NCI-H1417 (cell line): ENCODE measurements at regions not wholly inside any gene's neighbourhood (a gene's known extent, or its start where the extent isn't known, plus 50 kb on each side); places are given as distances from the start of the nearest gene placed in this dataset.
"Not testable (repeated sequence)": the region's sequence is repeated elsewhere in the genome, so short reads cannot be mapped to it uniquely, and the experiment has no call there.

Source experiments
- DNase-seq, 3 experiments: peaks; one replicate each; lab custom pipeline; 2025; lab: John Stamatoyannopoulos, UW

DNA sequence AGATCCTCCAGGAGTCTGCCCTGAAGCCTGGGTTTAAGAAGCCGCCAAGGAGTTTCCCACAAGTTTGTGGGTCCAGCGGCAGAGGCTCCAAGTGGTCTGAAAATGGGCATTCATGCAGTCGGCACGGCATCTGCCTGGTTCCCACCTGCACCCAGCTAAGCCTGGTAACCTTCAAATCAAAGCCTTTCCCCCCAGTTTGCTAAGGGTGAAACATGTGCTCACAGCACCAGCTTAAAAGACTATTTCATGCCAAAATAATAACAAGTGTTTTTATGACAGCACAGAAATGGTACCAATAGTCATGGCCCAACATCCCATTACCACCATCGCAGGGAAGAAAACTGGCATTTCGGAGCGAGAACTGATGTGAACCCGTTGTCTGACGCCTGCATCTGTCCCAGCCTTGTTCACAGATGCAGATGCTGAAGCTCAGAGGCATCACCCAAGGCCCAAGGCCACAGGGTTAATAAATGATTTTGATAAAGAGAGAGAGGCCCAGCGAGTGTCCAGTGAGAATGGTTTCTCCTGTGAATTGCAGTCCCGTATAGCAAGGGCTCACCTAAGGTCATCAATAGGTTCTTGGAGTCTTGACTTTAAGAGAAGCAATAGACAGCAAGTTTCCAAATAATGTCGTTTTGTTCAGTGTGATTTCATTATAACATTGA lies 188.0 kb upstream of the TPM1 start:
- DNase-seq = no peak

DNA sequence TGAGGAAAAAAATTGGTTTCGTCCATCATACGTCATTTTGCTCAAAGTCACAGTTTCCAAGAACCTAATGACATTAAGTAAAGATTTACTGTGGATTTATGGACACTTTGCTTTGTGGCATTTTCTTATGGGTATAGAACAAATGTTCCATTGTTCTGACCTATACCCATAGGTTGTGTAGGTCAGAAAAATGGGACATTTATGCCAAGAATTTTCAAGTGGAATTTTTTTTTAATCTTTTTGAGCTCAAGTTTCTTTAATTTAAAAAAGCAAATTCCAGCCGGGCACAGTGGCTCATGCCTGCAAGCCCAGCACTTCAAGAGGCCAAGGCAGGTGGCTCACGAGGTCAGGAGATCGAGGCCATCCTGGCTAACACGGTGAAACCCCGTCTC lies 187.5 kb upstream of the TPM1 start:
- DNase-seq = no peak

DNA sequence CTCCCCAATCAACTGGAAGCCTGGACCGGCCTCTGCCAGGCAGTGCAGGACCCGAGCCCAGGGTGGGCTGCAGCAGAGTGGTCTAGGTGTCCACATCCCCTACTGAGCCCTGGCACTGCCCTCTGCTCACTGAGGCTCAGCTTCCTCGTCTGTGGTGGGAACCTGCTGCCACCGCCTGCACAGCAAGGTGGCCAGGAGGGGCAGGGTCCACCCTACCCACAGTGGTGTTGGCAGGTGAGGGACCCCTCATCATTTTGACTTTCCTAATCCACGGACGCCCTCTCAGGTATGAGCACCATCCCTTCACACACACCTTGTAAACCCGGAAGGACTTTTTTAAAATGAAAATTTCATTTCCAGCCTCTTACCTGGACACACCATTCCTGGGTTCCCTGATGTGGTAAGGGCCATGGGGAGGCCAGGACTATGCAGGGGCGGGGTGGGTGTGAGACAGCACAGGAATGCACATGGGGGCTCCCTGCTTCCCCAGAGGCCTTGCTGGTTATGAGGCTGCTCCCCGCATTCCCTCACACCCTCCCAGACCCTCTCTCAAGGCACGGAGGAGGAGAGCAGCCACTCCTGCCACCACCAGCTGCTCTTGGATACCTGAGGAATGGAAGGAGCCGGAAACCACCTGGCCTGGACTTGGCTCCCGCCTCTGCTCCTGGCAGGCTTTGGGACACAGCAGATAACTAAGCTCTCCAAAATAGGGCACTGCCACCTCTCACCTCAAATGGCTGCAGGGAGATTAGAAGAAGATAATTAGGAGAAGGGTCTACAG lies 185.9 kb upstream of the TPM1 start:
- DNase-seq = no peak

DNA sequence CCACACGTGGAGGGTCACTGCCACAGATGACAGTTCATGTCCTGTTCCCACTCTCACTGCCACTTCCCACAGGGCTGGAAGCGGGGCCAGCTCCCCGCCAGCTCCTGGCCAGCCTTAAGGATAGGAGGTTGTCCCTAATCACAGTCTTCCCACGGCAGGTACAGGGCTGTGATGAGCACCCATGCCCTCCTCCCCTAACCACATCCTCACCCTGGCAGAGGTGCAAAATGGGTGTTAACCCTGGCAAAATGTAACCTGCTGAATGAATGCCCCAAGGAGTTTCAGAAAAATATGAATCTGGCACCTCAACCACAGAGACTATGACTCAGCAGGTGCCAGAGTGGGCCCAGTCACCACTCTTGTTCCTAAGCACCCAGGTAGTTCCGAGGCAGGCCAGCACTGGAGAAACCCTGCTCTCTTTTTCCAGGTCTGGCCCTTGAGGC lies 185.1 kb upstream of the TPM1 start:
- DNase-seq = no peak

DNA sequence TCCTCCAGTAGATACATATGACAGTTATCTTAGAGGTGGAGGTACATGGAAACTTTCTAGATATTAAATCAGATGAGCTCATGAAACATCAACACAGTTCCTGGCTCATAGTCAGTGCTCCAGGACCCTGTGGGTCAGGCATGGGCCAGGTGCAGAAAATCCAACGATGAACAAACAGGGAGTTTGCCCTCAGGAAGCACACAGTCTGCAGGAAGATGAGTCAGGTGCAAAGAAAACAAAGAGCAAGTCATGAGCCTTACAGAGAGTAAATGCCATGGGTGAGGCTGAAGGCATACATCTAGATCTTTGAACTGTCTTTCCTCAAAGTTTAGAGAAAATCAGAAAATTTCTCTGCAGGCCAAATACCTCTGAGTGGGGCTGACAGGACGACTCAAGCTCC lies 184.2 kb upstream of the TPM1 start:
- DNase-seq = no peak

DNA sequence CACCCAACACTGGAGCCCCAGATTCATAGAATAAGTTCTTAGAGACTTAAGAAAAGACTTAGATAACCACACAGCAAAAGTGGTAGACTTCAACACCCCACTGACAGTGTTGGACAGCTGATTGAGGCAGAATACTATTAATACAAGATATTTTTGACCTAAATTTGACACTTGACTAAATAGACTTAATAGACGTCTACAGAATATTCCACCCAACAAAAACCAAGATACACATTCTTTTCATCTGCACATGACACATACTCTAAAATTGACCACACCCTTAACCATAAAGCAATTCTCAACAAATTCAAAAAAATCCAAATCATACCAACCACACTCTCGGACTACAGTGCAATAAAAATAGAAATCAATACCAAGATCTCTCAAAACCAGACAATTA lies 179.8 kb upstream of the TPM1 start:
- DNase-seq = no peak

DNA sequence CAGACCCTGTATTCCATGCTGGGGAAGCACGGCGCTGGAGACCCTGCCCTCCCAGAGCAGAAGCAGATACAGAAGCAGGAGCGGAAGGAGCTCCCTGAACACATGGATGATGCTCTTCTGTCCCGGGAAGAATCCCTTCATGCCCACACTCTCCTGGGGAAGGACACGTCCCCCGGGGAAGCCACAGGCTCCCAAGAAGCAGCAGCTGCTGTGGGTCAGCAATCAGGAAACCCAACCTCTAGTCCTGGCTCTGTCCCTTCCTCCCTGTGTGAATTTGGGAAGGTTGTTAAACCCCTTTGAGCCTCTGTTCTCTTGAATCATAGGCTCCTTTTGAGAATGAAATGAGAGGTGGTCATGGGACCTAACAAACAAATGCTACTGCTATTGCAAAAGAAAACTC lies 176.2 kb upstream of the TPM1 start:
- DNase-seq = no peak

DNA sequence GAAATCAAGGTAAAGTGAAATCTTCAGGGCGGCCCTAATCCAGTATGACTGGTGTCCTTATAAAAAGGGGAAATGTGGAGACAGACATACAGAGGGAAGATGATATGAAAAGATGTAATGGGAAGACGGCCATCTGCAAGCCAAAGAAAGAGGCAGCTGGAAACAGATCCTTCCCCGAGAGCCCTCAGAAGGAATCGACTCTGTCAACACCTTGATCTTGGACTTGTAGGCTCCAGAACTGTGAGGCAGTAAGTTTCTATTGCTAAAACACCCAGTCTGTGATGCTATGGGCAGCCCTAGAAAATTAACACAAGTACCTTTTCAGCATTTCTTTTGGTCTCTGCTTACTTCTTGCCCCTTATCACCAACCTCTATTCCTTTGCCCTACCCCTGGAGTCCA lies 174.7 kb upstream of the TPM1 start:
- no peak for DNase-seq

DNA sequence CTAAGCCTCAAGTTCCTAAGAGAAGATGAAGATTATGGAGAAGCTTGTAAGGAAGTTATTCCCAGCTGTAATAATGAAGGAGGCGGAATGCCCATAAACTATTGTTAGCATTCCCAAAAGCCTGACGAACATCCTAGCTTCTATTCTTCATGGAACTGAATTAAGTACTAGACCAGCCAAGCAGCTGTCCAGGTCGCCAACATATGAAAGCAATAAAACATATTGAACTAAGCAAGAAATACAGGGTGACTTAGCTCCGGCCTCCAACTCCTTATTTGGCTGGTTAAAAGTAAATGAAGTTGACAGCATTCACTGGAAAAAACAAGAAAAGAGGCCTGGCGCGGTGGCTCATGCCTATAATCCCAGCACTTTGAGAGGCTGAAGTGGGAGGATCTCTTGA lies 174.0 kb upstream of the TPM1 start:
- no peak for DNase-seq

DNA sequence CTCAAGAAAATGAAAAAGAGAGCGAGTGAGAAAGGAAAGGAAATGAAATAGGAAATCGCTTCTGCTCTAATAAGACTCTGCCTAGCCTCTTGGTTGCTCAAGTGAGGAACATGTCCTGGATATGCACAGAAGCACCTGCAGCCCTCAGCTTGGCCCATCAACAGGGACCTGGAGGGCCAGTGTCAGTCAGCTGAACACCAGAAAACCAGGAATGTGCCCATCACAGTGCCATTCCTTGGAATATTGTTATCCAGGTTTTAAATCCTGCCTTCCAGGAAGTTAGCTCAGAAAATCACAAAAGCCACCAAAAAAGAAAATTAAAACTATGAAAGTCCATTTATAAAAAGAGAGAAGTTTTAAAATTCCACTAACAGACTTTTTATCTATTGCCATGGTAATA lies 173.4 kb upstream of the TPM1 start:
- no peak for DNase-seq

DNA sequence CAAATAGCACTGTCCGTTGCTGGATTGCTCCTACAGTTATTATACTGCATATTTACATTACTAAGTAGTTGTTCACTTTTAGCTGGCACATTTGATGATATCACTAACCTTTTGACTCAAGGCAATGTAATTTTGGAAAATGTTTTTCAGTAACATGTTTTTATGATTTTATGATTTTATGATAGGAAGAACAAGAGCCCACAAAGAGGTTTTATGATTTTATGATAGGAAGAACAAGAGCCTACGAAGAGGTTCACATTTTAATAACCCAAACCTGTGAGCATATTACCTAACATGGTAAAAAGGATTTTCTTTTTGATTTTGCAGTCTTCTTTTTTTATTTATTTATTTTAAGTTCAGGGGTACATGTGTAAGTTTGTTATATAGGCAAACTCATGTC lies 172.3 kb upstream of the TPM1 start:
- no peak for DNase-seq

DNA sequence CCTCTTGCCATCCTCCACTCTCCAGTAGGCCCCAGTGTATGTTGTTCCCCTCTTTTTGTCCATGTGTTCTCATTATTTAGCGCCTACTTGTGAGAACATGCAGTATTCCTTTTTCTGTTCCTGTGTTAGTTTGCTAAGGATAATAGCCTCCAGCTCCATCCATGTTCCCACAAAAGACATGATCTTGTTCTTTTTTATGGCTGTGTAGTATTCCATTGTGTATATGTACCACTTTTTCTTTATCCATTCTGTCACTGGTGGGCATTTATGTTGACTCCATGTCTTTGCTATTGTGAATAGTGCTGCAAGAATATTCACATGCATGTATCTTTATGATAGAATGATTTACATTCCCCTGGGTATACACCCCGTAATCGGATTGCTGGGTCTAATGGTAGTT lies 171.8 kb upstream of the TPM1 start:
- not testable (repeated sequence) for DNase-seq

DNA sequence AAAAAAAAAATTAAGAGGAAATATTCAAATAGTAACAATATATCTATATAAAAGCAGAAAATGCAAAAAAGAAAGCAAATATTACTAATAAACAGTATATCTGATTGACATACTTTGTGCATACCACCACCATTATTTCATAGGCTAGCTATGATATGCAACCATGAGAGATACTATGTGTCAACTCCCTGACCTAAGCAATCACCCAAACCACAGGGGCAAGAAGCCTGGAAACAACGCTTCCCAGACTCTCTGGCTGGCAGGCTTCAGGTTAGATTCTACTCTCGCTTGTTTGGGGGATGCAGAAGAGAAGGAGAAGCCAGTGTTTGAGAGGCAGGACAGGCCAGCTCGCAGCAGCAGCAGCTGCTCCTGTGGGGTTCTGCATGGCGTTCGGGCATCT lies 169.3 kb upstream of the TPM1 start:
- DNase-seq = no peak

DNA sequence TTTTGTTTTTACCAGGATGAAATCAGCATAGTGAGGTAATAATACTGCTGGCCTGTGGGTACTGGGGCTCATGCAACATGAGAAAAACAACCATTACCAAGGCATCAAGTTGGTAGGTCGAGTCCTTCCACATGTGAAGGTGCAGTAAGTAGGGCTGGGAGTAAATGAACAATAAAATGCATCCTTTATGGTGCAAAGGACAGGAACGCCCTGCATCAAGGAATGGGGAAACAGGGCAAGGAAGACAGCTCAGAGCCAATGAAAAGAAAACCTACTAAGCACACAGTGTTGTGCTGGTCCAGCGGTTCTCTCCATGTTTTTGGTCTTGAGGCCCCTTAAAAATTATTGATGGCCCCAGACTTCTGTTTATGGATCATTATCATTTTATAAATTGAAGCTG lies 168.5 kb upstream of the TPM1 start:
- DNase-seq = no peak

DNA sequence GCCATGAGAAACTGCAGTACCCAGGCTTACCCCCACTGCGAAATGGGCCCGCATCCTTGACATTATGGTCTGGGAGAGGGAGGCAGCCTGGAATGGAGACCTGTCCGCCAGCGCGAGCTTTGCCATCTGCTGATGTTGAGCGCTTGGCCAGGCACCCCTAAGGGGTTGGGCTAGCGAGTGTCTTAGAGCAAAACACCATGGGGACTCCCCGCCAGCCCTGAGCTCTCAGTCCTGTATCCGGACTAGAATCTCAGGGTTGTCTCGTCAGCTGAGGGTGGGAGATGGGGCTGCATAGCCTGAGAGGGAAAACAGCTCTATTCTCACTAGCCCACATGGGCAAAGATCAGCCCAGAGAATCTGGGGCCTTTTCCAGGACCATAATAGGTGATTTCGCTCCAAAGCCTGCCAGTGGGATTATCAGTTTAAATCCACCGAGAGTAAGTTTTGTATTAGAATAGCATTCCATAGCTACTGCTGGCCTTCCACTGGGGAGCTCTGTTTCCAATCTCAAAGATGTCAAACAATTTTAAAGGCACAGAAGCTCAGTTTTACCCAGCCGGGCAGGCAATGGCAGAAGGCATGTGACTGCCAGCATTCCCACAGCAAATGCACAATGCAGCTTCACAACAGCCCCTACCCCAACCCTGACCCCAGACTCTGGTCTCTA lies 167.5 kb upstream of the TPM1 start:
- no peak for DNase-seq

DNA sequence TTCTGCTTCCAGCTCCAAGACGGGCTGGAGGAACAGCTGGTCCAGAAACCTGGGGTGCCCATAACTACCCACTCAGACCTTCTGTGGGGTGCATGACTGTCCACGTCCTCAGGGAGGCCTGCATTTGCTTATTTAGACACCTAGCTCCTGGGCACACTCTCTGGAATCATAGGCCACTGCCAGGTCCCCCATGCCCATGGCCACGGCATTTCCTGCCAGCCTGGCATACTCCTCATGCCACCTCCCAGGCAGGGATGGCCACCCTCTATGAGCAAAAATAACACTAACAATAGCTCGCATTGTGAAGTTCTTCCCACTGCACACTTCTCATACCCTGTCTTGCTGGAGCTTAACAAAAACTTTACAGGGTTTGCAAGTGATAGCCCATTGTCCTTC lies 166.9 kb upstream of the TPM1 start:
- DNase-seq = no peak

DNA sequence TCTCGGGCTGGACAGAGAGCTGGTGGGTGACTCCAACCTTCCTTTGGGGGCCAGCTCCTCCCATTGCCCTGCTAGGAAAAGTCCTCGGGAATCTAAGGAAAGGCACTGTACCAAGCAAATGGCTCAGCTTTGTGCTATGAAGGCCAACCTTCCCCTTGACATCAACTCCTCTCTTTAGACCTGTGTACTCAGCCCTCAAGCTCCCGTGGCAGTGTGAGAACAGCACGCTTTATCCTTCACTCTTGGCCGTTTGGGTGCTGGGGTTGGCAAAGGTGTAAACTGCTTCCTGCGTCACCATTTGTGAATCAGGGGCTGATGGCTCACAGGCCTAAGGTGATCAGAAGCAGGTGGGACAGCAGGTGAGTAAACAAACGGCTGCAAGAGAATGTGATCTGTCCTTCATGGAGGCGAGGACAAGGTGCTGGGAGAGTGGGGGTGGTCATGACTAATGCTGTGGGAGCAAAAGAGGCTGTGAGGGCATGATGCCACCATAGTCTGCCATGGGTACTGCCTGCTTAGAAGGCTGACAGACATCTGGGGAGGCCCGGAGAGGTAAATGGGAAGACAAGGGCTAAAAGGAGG lies 165.2 kb upstream of the TPM1 start:
- peak in 1 of 3 experiments; percentile 31 for DNase-seq

DNA sequence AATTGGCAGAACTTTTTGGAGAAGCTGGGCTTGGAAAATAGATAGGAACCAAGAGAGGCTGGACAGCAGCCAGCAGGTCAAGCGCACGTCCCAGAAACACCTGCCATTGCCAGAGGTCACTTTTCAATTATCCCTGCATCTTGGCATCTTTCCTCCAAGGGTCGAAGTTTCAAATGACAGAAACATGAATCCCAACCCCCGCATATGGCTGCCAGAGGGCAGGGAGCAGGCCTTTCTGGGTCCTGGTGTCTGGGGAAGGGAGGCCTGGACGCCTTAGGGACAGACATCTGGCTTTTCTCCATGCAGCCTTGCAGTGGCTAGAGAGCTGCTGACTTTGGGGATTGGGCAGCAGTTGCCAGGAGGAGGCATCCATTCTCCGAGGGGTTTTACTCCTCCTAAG lies 164.5 kb upstream of the TPM1 start:
- no peak for DNase-seq

DNA sequence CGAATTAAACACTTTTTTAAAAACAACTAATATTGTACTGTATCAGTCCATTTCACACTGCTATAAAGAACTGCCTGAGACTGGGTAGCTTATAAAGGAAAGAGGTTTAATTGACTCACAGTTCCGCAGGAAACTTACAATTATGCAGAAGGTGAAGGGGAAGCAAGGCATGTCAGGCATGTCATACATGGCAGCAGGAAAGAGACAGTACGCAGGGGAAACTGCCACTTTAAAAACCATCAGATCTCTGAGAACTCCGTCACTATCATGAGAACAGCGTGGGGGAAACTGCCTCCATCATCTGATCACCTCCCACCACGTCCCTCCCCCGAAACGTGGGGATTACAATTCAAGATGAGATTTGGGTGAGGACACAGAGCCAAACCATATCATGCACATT lies 162.8 kb upstream of the TPM1 start:
- DNase-seq = no peak

DNA sequence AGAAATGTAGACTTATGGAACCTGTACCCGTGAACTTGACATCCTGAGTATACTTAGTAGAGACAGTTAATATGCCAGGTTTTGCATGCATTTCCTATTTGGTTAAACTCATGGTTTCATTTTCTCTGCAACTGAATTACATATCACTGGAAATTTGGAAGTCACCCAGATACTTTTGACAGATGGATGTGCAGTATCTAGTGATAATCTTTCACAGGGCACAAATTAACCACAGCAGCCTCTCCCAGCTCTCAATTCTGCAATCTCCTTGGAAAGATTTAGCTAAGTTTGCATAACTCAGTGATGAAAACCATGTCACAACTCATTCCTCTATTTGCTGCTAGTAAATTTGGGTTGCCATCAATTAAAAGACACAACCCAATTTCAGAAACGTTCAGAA lies 162.3 kb upstream of the TPM1 start:
- no peak for DNase-seq

DNA sequence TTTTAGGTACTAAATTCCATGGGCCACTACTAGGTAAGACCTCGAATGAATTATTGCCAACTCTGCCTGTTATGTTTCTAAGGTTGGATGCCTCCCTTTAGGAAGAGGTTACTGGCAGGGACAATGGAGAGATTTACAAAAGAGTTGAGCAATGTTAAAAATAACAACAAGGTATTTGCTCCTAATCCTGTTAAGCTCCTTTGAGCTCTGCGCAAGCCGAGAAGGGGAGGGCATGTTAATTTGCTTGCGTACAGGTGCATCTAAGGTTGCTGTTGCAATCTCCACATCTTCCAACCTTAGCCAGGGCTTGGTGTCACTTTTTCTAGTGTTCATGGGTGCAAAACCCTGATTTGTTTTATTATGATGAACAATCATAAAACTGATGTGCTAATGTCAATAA lies 161.5 kb upstream of the TPM1 start:
- no peak for DNase-seq

DNA sequence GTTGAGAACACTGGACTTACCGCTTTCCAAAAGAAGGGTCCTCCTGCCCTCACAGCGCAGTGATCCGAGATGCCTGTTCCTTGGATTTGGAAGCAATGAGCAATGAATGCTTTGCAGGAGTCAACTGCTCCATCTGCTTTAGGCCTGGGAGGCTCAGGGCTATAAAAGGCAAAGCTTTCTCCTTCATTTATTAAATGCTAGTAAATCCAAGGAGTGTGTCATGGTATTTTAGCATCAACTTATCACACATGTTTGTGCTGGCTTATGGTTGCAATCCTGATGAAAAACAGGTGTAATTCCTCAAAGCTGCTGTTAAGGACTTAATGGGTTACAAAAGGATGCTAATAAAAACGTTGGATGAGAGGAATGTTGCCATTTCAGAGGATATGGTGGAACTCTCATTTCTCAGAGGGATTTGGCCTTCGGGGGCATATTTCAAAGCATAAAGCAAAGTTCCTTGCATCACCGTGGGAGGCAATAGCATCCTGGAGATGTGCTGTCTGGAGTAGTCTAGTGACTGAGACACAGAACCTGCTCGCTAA lies 158.5 kb upstream of the TPM1 start:
- DNase-seq = no peak
